Calu3 (cell line): ENCODE measurements at regions not wholly inside any gene's neighbourhood (a gene's known extent, or its start where the extent isn't known, plus 50 kb on each side); places are given as distances from the start of the nearest gene placed in this dataset.

Source experiments
- BruUV-seq: library from RNA; stranded (reverse); fragments of 400-500 nt; replicated peaks from 2 replicates; lab custom pipeline; 2021; lab: Mats Ljungman, UMichigan
- CTCF ChIA-PET: fragments of 300-600 bp; sonication (Branson Sonifier 250); formaldehyde crosslinking; loops from one replicate; lab custom pipeline; 2022; ENCODE audit warnings: antibody characterized with exemption; lab: Charles Lee
- DNase-seq: peaks from one replicate; pipeline ENCODE4 v3.0.0; 2022
- H3K27ac Mint-ChIP-seq: one replicate; pipeline ENCODE4 v1.8.0; 2022; ENCODE audit warnings: mixed read lengths; ENCODE audit not compliant: unreplicated experiment
- H3K27me3 Mint-ChIP-seq: one replicate; pipeline ENCODE4 v1.8.0; 2022; ENCODE audit warnings: mixed read lengths; ENCODE audit not compliant: unreplicated experiment
- H3K36me3 Mint-ChIP-seq: one replicate; pipeline ENCODE4 v1.8.0; 2022; ENCODE audit warnings: mild to moderate bottlenecking, moderate library complexity, mixed read lengths; ENCODE audit not compliant: insufficient read depth, unreplicated experiment
- H3K4me1 Mint-ChIP-seq: one replicate; pipeline ENCODE4 v1.8.0; 2022; ENCODE audit warnings: mild to moderate bottlenecking, low read depth, mixed read lengths; ENCODE audit not compliant: unreplicated experiment
- H3K4me3 Mint-ChIP-seq: one replicate; pipeline ENCODE4 v1.8.0; 2022; ENCODE audit warnings: mild to moderate bottlenecking, low read depth, moderate library complexity, mixed read lengths; ENCODE audit not compliant: unreplicated experiment
- H3K9me3 Mint-ChIP-seq: one replicate; pipeline ENCODE4 v1.8.0; 2022; ENCODE audit warnings: low read depth, mixed read lengths; ENCODE audit not compliant: unreplicated experiment
- intact Hi-C: fragments of 100-400 bp; cut with micrococcal nuclease; formaldehyde crosslinking; loops from one replicate; pipeline ENCODE4 v1.10.0; 2022; ENCODE audit not compliant: unreplicated experiment
- TF ChIP-seq, protein P1 (sequence below): fragments of 200-600 bp; IDR thresholded peaks from one replicate; pipeline ENCODE4 v1.8.0; 2022; ENCODE audit warnings: antibody characterized with exemption; ENCODE audit not compliant: unreplicated experiment

DNA sequence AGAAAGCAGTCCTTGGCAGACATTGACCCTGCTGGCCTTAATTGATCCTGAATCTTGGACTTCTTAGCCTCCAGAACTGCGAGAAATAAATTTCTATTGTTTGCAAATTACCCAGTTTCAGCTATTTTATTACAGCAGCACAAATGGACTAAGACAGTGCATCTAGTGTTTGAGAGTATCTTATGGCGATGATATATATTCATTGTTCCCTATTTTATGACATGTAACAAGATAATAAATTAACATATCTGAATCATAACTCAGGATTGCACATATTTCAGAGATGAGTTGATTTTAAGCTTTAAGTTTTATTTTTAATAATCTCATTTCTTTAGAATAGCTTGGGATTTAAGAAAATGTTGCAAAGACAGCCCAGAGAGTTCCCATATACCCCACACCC lies 167.4 kb upstream of the FOXG1 start:
- peaks cover 26% of the 10 kb centered on the region for H3K4me1 Mint-ChIP-seq
- H3K27me3 Mint-ChIP-seq = no peaks in the 10 kb centered on the region
- TF ChIP-seq, protein P1, sequence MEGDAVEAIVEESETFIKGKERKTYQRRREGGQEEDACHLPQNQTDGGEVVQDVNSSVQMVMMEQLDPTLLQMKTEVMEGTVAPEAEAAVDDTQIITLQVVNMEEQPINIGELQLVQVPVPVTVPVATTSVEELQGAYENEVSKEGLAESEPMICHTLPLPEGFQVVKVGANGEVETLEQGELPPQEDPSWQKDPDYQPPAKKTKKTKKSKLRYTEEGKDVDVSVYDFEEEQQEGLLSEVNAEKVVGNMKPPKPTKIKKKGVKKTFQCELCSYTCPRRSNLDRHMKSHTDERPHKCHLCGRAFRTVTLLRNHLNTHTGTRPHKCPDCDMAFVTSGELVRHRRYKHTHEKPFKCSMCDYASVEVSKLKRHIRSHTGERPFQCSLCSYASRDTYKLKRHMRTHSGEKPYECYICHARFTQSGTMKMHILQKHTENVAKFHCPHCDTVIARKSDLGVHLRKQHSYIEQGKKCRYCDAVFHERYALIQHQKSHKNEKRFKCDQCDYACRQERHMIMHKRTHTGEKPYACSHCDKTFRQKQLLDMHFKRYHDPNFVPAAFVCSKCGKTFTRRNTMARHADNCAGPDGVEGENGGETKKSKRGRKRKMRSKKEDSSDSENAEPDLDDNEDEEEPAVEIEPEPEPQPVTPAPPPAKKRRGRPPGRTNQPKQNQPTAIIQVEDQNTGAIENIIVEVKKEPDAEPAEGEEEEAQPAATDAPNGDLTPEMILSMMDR = no peak
- H3K27ac Mint-ChIP-seq = no peak overlapping the region
- no peak for DNase-seq
- BruUV-seq = no TSS peak
- H3K36me3 Mint-ChIP-seq = no peaks in the 10 kb centered on the region
- H3K4me3 Mint-ChIP-seq = no peak overlapping the region
- no peaks in the 10 kb centered on the region for H3K9me3 Mint-ChIP-seq
- CTCF ChIA-PET = no interaction called here
- intact Hi-C loops = no loop called here

GRCh38 chr14:28599605-28600004 lies 167.0 kb upstream of the FOXG1 start:
- Mint-ChIP-seq H3K9me3 (no peaks in the 10 kb centered on the region), H3K27ac (no peak overlapping the region), H3K4me3 (no peak overlapping the region), H3K4me1 (peaks cover 30% of the 10 kb centered on the region), H3K36me3 (no peaks in the 10 kb centered on the region), H3K27me3 (no peaks in the 10 kb centered on the region)
- CTCF ChIA-PET = no interaction called here
- intact Hi-C loops = loop anchor here (5.0 to 10.0 kb wide), 2 partner anchors 312 to 445 kb away; no protein-coding TSS in a partner anchor
- TF ChIP-seq, protein P1 = no peak
- no peak for DNase-seq
- BruUV-seq = no TSS peak

DNA sequence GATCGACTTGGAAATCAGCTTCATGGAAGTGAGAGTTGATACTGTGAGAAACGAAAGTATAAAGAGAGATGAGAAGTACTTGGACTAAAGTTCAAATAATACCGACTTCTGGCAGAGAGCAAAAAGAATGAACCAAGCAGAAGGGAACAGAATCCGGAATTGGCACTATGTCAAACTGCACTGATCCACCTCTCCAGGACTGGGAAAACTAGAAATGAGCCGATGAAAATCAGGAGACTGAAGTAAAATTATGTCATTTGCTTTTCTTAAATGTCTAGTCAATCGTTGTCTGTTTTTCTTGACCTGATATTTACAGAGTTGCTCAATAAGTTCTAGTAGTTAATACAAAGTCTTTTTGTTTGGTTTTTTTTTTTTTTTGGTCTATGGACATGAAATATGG lies 163.0 kb upstream of the FOXG1 start:
- H3K4me1 Mint-ChIP-seq = peaks cover 20% of the 10 kb centered on the region
- no peaks in the 10 kb centered on the region for H3K27me3 Mint-ChIP-seq
- intact Hi-C loops = loop anchor here (5.0 to 10.0 kb wide), 2 partner anchors 316 to 449 kb away; no protein-coding TSS in a partner anchor
- no peak for DNase-seq
- no peaks in the 10 kb centered on the region for H3K36me3 Mint-ChIP-seq
- peak overlapping the region; percentile 66 for H3K27ac Mint-ChIP-seq
- CTCF ChIA-PET = interaction anchor here (0.7 kb wide), 1 partner anchor 12 kb away, joined by 3 read pairs; no protein-coding TSS in a partner anchor
- no peaks in the 10 kb centered on the region for H3K9me3 Mint-ChIP-seq
- TF ChIP-seq, protein P1 = no peak
- no TSS peak for BruUV-seq
- peak overlapping the region; percentile 57 for H3K4me3 Mint-ChIP-seq

DNA sequence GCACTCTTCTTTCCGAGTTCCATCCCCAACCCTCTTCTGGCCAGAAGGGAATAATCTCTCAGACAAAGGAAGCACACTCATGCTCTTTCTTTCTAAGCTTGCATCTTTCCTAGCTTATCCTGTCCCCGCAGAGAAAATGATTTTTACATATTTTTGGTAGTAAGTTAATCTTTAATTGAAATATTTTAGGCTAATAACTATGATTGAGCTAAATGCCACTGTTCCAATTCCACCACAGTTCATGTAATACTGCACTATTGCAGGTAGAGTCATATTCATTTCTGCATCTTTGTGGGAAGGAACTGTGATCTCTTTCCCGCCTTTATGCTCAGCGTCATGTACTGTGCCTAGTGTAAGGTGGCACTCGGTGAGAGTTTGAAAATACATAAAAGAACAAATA lies 158.9 kb upstream of the FOXG1 start:
- no peak for DNase-seq
- TF ChIP-seq, protein P1 = no peak
- H3K36me3 Mint-ChIP-seq = no peaks in the 10 kb centered on the region
- no peak overlapping the region for H3K27ac Mint-ChIP-seq
- no peaks in the 10 kb centered on the region for H3K27me3 Mint-ChIP-seq
- intact Hi-C loops = loop anchor here (10.0 kb wide), 1 partner anchor 453 kb away; no protein-coding TSS in a partner anchor
- no peak overlapping the region for H3K4me3 Mint-ChIP-seq
- CTCF ChIA-PET = no interaction called here
- no peaks in the 10 kb centered on the region for H3K9me3 Mint-ChIP-seq
- peaks cover 19% of the 10 kb centered on the region for H3K4me1 Mint-ChIP-seq
- BruUV-seq = no TSS peak
